Esophagus muscularis mucosa (tissue), 4 donors: ENCODE measurements at regions not wholly inside any gene's neighbourhood (a gene's known extent, or its start where the extent isn't known, plus 50 kb on each side); places are given as distances from the start of the nearest gene placed in this dataset.

ENCODE experiments used
- DNase-seq: peaks from one replicate; pipeline ENCODE4 v3.0.0-alpha.2; 2017; ENCODE audit errors: extremely low spot score
- H3K27ac ChIP-seq, 4 donors: fragments of 200-600 bp; sonication (generic); replicated peaks in 1 of 4; 1 replicate in 3 of 4; 2 replicates in 1 of 4; pipeline ENCODE4 v1.5.1; 2016 to 2019; ENCODE audit warnings: mild to moderate bottlenecking in 1 of 4
- H3K27me3 ChIP-seq, 4 donors: fragments of 200-600 bp; sonication (generic); one replicate each; pipeline versions ENCODE4 v1.5.1 to v1.6.0; 2016 to 2019
- H3K36me3 ChIP-seq, 4 donors: fragments of 200-600 bp; sonication (generic); one replicate each; pipeline ENCODE4 v1.5.1; 2016 to 2019
- H3K4me1 ChIP-seq, 4 donors: fragments of 200-600 bp; sonication (generic); one replicate each; pipeline ENCODE4 v1.5.1; 2016 to 2019
- H3K4me3 ChIP-seq, 4 donors: fragments of 200-600 bp; sonication (generic); 1 replicate in 2 of 4; 2 replicates in 2 of 4; pipeline ENCODE4 v1.5.1; 2016 to 2019; ENCODE audit warnings: mild to moderate bottlenecking in 4 of 4, moderate library complexity in 1 of 4
- H3K9me3 ChIP-seq, 4 donors: fragments of 200-600 bp; sonication (generic); 1 replicate in 3 of 4; 2 replicates in 1 of 4; pipeline ENCODE4 v1.5.1; 2016 to 2019
- CTCF ChIP-seq, 3 experiments: fragments of 200-600 bp in 2 of 3; fragments of 450-650 bp in 1 of 3; sonication (generic) in 2 of 3; IDR thresholded peaks; one replicate each; pipeline ENCODE4 v1.5.1; 2017 to 2019; ENCODE audit warnings: antibody characterized with exemption in 3 of 3, mild to moderate bottlenecking in 2 of 3, moderate library complexity in 1 of 3
- EP300 ChIP-seq: sonication (generic); formaldehyde crosslinking; IDR thresholded peaks from one replicate; pipeline ENCODE4 v1.6.1; 2017; ENCODE audit warnings: antibody characterized with exemption
- POLR2A ChIP-seq: fragments of 450-650 bp; IDR thresholded peaks from one replicate; pipeline ENCODE4 v1.6.1; 2017; ENCODE audit warnings: antibody characterized with exemption, moderate library complexity, mild to moderate bottlenecking, low read depth
- POLR2AphosphoS5 ChIP-seq, 2 donors: sonication (generic); formaldehyde crosslinking; IDR thresholded peaks; one replicate each; pipeline ENCODE4 v1.6.1; 2017; ENCODE audit warnings: antibody characterized with exemption in 2 of 2
- WGBS: methylation state at CpG from one replicate; pipeline ENCODE4 v1.1.5; 2018; 5-methylcytosine and 5-hydroxymethylcytosine counted together
- intact Hi-C: fragments of 100-400 bp; cut with DNase I; formaldehyde crosslinking; loops from one replicate; pipeline ENCODE4 v1.15.1; 2023
- small RNA-seq, 3 donors: library from RNA; depleted of rRNA; stranded (forward); fragments of <200 nt; gene quantifications; one replicate each; pipeline ENCODE3, GENCODE V24; 2016

- H3K27ac ChIP-seq = no peak overlapping the region
- H3K27me3 ChIP-seq = peaks cover 0 to 38% (median 0%) of the 10 kb centered on the region in 4 donors
- H3K4me1 ChIP-seq = no peaks in the 10 kb centered on the region
- no peak overlapping the region for H3K4me3 ChIP-seq
- peaks cover 0 to 6% (median 3%) of the 10 kb centered on the region in 4 donors for H3K9me3 ChIP-seq
- intact Hi-C loops = no loop called here
- WGBS = 54% methylated on average over 6 of the region's 7 CpGs
- DNase-seq = no peak
- H3K36me3 ChIP-seq = no peaks in the 10 kb centered on the region
- TF ChIP-seq EP300 (no peak), CTCF (IDR thresholded peaks at IDR 0.05) (no peak), POLR2A (no peak), POLR2AphosphoS5 (IDR thresholded peaks at IDR 0.05) (no peak)
Measured at GRCh38 chr20:43243672-43244269, 54.1 kb upstream of the PTPRT start.

DNA sequence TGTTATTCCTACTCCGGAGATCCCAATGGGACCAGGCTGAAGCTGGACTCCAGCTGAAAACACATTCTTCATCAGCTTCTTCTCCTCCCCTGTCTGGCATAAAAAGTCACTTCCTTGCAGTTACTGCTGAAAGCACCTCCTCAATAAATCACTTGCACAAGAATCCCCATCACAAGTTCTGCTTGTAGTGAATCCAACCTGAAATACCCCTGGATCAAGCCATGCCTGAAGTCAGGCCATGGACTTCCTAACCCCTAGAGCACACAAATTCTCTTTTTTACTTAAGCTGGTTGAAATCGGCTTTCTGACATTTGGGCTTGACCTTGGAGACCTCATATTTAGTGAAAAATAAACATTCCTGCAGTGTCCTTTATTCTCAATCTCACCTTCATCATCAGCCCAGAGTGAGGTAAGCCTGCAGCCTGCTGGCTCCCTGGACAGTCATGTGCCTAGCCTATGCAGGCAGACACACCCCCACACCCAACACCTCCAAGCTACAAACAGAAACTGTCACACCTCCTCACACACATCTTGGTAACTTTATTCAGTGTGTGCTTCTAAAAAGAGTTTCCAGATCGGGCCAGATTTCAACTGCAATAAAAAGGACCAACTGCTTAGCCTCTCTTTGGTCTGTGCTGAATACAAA, 51.5 kb upstream of the PTPRT start:
- H3K4me3 ChIP-seq = no peak overlapping the region
- DNase-seq = no peak
- intact Hi-C loops = no loop called here
- no peak overlapping the region for H3K27ac ChIP-seq
- peaks cover 0 to 53% (median 0%) of the 10 kb centered on the region in 4 donors for H3K27me3 ChIP-seq
- no peaks in the 10 kb centered on the region for H3K4me1 ChIP-seq
- H3K9me3 ChIP-seq = peaks cover 0 to 8% (median 3%) of the 10 kb centered on the region in 4 donors
- WGBS = 50% methylated on average over 3 of the region's 3 CpGs
- TF ChIP-seq EP300 (no peak), POLR2AphosphoS5 (IDR thresholded peaks at IDR 0.05) (no peak), CTCF (IDR thresholded peaks at IDR 0.05) (no peak), POLR2A (no peak)
- H3K36me3 ChIP-seq = no peaks in the 10 kb centered on the region

Small RNAs in the stretch of these regions (small RNA-seq; reads per million reads assigned to genes)
- 0 reads per million in 3 donors for gene RF00426
